Caki2 (cell line): ENCODE measurements at regions not wholly inside any gene's neighbourhood (a gene's known extent, or its start where the extent isn't known, plus 50 kb on each side); places are given as distances from the start of the nearest gene placed in this dataset.
A peak's percentile ranks its signal among the peaks of the same experiment; 100 is the strongest.

Source experiments
- DNase-seq: peaks from one replicate; pipeline ENCODE4 v3.0.0-alpha.2; 2015; ENCODE audit warnings: low read depth
- in situ Hi-C: cut with HindIII; loops from 2 replicates; pipeline ENCODE4 v1.10.0; 2016; ENCODE audit warnings: low sequenced_read_pairs, low pct_unique_long_range_greater_than_20kb, mixed read lengths

DNA sequence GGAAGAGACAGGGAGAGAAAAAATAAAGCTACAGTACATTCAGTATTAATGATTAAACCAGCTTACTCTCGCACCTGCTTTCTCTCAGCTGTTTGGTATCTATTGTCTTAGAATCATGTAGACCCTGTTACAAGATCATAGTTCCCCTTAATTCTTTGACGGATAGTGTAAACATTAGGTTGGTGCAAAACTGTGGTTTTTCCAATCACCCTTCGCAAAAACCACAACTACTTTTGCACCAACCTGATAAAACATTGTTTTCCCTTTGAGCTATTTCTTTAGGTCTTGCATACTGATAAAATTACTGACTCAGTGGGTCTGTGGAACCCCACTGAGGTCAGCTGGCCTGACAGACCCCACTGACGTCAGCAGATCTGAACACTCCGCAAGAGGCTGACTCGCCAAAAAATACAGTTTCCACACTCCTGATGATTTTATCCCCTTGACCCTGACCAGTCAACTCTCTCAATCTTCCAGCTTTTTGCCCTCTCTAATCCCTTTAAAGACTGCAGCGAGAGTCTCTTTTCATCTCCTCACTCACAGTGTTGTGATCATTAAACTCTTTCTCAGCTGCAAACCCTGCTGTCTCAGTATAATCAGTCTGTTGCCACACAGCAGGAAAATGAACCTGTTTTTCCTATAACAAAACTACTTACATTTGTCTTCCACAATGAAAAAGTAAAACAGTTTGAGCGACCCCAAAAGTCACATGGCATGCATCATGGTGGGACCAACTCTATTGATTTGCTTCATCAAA is 123.9 kb downstream of the SLITRK6 start:
- in situ Hi-C loops: no loop called here
- no peak for DNase-seq

DNA sequence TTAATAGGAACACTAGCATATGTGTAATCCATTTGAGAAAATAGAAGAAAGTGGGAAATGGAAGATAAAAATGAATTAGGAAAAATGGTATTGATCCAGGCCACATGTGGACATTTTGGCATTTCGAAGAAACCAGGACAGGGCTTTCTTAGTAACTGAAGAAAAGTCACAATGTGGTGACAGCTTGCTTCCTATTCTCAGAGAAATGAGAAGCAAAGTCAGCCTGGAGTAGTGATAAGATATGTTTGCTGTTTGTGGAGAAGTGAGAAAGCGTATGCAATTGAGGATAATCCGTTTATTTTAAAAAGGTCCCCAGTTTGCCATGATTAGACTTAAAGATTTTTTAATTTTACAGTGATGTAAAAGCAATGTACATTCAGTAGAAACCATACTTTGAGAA is 127.9 kb downstream of the SLITRK6 start:
- in situ Hi-C loops: no loop called here
- DNase-seq: no peak

DNA sequence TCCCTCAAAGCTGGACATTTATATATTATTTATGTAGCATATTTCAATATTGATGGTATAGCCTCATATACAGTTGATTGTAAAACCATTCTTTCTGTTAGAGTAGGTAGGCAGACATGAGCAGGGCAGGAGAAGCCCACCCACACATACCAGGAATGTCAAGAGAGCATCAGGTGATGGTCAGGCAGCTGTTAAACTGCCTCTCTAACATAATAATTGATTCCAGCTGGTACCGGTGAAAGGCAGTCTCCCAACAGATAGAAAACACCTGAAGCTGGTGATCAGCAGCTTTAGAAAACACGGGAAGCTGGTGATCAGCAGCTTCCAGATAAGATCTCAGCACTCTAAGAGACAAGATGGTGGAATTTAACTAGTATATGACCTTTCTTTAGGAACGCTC is 132.9 kb downstream of the SLITRK6 start:
- in situ Hi-C loops: no loop called here
- no peak for DNase-seq

DNA sequence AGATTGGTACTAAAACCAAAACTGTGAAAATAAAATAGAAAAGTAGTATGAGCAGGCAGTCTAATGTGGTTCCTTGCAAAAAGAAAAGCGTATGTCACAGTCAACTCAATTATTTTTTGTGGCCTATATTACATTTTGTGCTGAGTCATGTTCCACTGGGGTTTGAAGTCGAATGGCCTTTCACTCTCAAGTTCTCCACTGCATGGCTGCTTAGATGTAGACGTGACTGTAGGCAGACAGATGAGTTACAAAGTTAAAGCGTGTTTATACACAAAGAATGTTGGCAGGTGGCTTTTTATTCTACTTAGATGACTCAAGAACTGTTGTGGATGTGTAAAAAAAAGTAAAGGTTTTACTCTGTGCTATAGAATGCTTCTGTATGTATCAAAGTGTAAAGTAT is 133.9 kb downstream of the SLITRK6 start:
- in situ Hi-C loops: no loop called here
- peak; percentile 2 for DNase-seq

DNA sequence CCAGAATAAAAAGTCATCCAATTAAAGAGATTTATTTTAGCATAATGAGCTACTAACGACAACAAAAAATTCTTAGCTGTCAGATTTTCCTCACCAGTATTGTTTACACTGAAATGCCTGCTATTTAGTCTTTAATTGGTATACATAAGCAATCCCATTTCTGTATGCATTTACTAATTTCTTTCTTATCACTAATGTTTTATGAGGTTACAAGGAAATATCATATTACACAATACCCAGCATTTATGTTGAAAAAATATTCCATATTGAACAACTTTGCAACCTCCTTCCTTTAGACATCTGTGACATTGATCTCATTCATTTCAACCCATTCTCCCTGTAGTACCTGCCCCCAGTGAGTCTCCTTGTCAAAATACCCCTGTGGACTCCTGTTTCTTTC is 135.4 kb downstream of the SLITRK6 start:
- in situ Hi-C loops: no loop called here
- no peak for DNase-seq

DNA sequence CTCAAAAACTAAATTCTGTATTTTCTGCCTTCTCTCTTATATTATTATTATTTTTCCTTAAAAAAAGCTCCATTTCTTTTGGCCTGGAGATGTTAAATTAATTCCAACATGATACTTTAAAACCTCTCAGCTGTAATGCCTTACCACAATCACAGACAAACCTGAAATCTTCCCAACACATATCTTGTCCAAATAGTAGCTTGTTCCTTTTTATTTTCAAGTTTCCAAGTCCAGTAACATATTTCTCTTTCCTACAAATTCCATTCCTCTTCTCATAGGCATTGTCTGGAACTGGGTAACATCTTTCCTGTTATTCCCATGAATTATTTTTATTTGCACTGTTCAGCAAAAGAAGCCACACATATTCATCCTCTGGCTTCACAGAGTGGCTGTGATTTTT is 137.0 kb downstream of the SLITRK6 start:
- in situ Hi-C loops: no loop called here
- no peak for DNase-seq

DNA sequence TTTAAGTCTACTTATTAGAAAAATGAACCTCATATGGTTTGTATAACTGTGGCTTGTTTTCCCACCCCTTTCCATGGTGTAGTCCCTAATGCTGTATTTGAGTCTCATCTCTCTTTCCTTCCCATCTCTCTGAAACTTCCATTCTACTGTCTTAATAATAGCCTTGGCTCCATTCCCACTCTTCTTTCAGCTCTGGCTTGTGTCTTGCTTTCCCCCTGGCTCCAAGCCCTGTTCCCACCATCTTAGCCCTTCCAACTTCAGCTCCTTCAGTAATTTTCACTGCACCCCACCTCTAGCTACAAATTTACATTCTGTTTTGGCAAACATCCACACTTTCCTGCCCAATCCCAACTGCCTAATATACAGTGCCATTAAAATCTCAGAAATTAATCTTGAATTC is 137.5 kb downstream of the SLITRK6 start:
- in situ Hi-C loops: no loop called here

DNA sequence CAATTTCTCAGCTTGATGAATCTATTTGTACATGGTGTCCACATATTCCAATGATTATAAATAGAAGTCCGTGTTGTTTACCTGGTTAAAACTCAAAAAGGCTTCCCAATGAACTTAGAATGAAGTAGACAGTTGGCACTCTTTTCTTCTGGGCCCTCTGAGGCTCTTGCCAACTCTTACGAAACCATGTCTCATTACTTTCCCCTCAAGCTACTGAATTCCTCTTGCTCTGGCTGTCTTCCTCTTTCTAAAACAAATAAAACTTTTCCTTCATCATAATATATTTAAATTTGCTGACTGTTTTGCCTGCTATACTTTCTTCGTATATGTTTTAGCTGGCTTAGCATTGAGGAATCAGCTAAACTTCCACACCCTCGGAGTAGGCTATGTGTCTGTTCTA is 139.7 kb downstream of the SLITRK6 start:
- in situ Hi-C loops: no loop called here
- no peak for DNase-seq

More for the DNA sequence above, 137.5 kb downstream of the SLITRK6 start:
- DNase-seq: no peak

DNA sequence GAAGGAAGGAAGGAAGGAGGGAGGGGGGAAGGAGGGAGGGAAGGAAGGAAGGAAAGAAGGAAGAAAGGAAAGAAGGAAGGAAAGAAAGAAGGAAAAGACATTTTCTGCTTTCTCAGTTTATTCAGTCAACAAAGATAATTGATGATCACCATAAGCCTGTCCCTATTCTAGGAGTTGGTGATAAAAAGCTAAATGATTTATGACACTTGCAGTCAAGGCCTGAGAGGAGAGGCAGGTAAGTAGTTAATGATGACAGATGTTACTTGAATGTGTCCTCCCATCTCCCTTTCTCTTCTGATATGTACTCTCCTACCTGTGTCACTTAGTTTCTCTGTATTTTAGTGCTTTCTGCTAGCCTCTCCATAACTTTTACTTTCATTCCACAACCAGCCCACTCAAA is 141.3 kb downstream of the SLITRK6 start:
- no peak for DNase-seq
- in situ Hi-C loops: no loop called here

DNA sequence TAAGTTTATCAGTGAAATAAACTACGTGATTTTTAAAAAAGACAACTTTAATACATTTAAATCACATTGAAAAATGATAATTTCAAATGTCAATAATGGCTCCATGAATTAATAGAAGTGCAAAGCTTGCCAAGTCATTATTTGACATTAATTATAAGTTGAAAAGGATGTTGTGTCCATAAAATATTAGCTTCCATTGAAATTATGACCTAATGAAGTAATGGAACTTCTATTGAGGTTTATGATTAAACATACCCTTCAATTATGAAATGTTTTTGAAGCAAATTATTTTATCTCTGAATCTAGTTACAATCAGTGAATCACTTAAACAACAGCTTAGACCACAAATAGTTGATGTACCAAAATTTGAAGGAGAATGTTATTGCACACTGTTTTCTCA is 144.2 kb downstream of the SLITRK6 start:
- no peak for DNase-seq
- in situ Hi-C loops: no loop called here

DNA sequence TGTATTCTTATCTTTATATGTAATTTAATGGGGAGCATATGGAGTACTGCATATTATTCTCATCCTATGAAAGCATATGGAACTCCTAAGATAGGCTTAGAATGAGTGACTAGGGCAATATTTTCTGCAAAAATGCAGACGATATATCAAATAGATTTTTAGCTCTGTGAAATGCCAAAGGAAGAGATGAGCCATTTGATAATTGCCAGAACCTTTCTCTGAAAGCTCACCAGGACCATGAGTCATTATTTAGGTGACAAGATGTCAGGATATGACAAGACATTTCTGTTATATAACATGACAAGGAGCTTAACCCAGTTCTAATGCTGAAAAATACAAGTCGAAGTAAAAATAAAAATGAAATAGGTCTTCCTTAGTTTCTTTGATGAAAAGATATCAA is 145.0 kb downstream of the SLITRK6 start:
- DNase-seq: no peak
- in situ Hi-C loops: no loop called here

DNA sequence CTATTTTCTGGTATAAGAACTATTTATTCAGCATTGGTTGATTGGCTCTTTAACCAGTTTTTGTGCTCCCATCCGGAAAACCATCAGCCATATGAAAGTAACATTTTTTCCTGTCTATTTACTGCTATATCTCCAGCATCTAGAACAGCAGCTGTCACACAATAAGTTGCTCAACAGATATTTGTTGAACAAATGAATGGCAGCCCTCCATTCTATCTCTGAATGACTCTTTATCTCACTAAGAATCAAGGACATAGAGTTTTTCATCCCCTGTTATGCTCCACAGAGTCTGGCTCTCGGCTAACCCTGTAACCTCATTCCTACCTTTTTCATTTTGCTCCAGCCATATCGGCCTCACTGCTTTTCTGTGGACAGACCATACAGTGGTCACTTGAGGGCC is 145.5 kb downstream of the SLITRK6 start:
- DNase-seq: no peak

DNA sequence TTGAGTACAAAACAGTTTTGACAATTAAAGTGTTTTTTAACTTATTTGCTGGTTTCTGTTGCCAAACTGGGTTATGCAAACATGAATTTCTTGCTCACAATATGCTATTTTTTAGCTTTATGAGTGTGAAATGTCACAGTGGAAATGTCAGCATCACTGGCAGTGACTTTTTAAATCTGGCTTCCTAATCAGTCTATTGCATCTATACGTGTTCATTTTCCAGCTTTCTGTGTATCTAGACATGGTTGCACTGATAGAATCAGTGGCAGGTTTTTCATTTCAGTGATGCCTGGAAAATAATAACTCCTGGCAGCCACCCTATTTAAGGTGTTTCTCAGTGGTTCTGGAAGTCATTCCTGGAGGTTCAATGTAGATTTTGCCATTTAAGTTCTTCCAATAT is 146.7 kb downstream of the SLITRK6 start:
- no peak for DNase-seq
- in situ Hi-C loops: no loop called here

More for the DNA sequence above, 145.5 kb downstream of the SLITRK6 start:
- in situ Hi-C loops: no loop called here

DNA sequence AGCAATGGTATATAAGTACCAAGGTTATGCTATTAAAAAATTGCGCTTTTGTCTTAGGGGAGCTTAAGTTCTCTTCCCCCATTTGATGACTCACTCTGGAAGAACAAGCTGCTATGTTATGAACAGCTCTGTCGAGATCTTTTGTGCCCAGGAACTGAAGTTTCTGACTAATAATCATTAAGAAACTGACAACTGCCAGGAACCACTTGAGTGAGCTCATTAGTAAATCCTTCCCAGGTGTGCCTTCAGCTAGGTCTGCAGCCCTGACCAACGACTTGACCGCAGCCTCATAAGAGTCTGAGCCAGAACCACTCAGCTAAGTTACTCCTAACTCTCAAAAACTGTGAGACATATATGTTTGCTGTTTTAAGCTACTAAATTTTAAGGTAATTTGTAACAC is 147.8 kb downstream of the SLITRK6 start:
- DNase-seq: no peak
- in situ Hi-C loops: no loop called here

DNA sequence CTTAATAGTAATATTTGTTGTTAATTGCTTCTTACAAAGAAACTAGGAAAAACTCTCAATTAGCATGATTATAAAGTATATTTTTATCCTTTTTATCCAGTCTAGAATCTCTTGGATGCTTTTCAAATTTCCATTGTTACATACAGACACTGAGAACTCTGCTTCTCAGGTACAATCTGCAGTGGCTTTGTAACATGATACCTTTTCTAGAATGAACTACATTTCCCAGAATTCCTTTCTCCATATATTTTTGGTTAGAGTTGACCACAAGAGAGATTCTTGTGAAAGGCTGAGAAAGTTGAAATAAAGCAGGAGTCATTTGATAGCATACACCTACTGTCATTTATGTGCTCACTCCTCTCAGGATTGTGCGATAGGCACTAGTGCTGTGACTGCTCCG is 148.6 kb downstream of the SLITRK6 start:
- in situ Hi-C loops: no loop called here
- DNase-seq: no peak

DNA sequence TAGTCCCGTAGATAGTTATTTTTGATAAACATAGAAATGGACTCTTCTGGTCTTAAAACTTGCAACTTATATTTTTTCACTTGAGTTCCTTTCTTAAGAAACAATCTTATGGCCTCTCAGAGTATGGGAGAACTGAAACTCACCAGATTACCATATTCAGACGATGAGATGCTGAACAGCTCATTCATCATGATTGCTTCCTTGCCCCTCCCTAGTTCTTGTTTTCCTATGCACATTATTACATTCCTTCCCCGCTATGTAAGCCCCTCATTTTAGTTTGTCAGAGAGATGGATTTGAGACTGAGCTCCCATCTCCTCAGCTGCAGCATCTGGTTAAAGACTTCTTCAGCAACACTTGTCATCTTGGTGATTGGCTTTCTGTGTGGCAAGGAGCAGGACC is 158.5 kb downstream of the SLITRK6 start:
- no peak for DNase-seq
- in situ Hi-C loops: no loop called here

DNA sequence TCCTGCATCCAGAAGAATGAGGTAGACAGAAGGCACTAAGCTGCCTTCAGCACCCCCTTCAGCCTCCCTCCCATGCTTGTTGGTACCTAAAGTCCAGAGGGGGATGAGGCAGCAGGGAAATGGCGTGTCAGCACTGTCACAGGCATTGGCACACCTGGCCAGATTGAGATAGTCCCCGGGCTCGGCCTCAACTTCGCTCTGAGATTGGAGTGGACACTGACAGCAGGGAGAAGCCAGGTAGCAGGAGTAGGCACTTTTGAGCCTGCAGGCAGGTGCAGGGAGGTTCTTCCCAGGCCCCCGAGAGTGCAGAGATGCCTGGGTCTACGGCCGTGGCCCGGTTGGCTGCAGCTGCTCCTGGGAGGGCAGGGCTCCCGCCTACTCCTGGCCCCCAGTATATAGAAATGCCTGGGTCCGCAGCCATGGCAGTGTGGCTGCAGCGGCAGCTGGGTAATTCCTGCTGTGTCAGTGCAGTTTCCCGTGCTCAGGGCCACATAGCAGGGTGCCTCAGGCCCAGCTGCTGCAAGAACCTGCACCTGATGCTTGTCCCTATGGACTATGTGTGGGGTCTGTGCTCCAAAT is 160.3 kb downstream of the SLITRK6 start:
- in situ Hi-C loops: no loop called here
- DNase-seq: no peak

DNA sequence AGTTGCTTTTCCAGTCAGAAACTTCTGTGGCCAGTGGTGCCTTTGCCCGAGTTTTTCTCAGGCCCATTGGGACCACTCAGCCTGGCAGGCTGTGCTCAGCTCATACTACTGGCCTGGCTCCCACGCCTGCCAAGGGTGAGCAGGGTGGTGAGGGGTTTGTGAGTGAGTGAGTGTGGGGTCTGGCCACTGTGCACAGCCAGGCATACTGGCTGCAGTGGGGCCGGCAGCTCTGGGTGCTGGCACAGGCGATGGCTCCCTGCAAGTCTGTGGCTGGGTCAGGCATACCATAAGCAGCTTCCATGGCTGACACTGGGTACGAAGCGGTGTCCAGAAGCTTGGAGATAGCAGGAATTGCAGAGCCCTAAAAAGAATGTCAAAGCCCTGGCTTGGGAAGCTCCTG is 161.0 kb downstream of the SLITRK6 start:
- DNase-seq: no peak
- in situ Hi-C loops: no loop called here

DNA sequence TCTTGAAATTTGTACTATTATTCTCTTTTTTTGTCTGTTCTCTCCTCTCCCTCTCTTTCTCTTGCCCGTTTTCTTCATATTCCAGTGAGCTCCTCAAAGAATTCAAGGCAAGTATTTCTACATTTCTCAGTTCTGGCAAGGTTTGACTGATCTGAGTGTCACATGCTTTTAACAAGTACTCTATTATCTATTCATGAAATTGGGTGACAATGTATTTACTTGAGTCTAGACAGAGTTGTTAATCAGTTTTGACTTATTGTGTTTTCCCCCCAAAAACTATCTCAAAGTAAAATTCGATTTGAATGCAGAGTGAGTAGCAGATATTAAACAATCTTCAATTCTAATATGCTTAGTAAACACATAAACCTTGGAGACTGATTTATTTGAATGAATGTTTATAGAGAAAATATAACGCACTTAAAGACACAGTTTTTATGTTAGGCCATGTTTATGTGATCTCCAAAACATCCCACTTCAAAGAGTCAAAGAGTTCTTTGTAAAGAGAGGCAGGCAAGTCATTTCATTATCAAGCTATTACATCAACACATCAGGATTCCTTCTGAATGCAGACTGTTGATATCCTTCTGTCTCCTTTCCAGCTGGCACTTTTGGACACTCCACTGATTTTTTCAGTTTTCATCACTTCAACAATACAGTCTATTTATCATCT is 166.6 kb downstream of the SLITRK6 start:
- in situ Hi-C loops: no loop called here

DNA sequence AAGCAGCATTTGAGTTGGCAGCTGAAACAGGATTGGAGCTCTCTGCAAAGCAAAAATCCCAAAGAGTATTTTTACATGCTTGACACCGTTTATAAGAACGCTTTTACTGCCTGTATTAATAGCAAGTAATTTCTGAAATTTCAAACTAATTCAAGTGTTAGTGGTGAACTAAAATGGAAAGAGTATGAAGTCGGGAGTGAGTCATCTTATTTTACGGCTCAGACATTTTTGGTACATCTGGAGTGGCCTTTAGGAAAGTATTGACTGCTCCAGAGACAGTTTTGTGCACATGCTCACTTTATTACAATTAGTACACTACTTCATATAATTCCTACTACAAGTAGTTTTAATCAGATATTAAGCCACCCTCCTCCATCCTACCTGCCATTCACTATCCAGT is 167.4 kb downstream of the SLITRK6 start:
- DNase-seq: no peak
- in situ Hi-C loops: no loop called here

More for the DNA sequence above, 166.6 kb downstream of the SLITRK6 start:
- DNase-seq: no peak
